H9 (cell line): ENCODE measurements at regions not wholly inside any gene's neighbourhood (a gene's known extent, or its start where the extent isn't known, plus 50 kb on each side); places are given as distances from the start of the nearest gene placed in this dataset.

Source experiments
- DNase-seq: peaks from one replicate; pipeline ENCODE4 v3.0.0-alpha.2; 2017
- H2AFZ ChIP-seq: one replicate; pipeline ENCODE4 v1.6.1; 2013; ENCODE audit warnings: mild to moderate bottlenecking, low read length, control low read depth, moderate library complexity
- H2AK5ac ChIP-seq: 2 replicates; pipeline ENCODE4 v1.6.1; 2013; ENCODE audit warnings: low read length, control low read depth, mixed read lengths; ENCODE audit not compliant: insufficient read length
- H2BK120ac ChIP-seq: one replicate; pipeline ENCODE4 v1.6.1; 2013; ENCODE audit warnings: low read depth, mild to moderate bottlenecking, low read length, control low read depth, inconsistent platforms; ENCODE audit not compliant: poor library complexity, severe bottlenecking
- H2BK12ac ChIP-seq: 2 replicates; pipeline ENCODE4 v1.6.1; 2013; ENCODE audit warnings: low read length, control low read depth, mixed read lengths, low read depth; ENCODE audit not compliant: insufficient read length
- H2BK15ac ChIP-seq: 2 replicates; pipeline ENCODE4 v1.6.1; 2013; ENCODE audit warnings: low read depth, low read length, control low read depth
- H2BK20ac ChIP-seq: one replicate; pipeline ENCODE4 v1.6.1; 2013; ENCODE audit warnings: low read depth, mild to moderate bottlenecking, low read length, control low read depth, inconsistent platforms; ENCODE audit not compliant: poor library complexity, severe bottlenecking
- H2BK5ac ChIP-seq: 2 replicates; pipeline ENCODE4 v1.6.1; 2013; ENCODE audit warnings: low read length, control low read depth, mixed read lengths; ENCODE audit not compliant: insufficient read length
- H3K14ac ChIP-seq: 2 replicates; pipeline ENCODE4 v1.6.1; 2013; ENCODE audit warnings: low read length, control low read depth; ENCODE audit not compliant: insufficient read depth
- H3K18ac ChIP-seq: 2 replicates; pipeline ENCODE4 v1.6.1; 2013; ENCODE audit warnings: low read depth, mild to moderate bottlenecking, mixed read lengths, low read length, control low read depth; ENCODE audit not compliant: insufficient read length
- H3K23ac ChIP-seq: 2 replicates; pipeline ENCODE4 v1.6.1; 2013; ENCODE audit warnings: low read length, control low read depth, mixed read lengths, low read depth; ENCODE audit not compliant: insufficient read length
- H3K23me2 ChIP-seq: 2 replicates; pipeline ENCODE4 v1.6.1; 2013; ENCODE audit warnings: low read depth, mild to moderate bottlenecking, mixed read lengths, low read length, control low read depth; ENCODE audit not compliant: insufficient read length, poor library complexity, severe bottlenecking
- H3K27ac ChIP-seq: 2 replicates; pipeline ENCODE4 v1.5.1; 2013; ENCODE audit warnings: low read length, control low read depth, mixed read lengths, low read depth; ENCODE audit not compliant: insufficient read length
- H3K27me3 ChIP-seq: 2 replicates; pipeline ENCODE4 v1.6.1; 2013; ENCODE audit warnings: low read length, control low read depth, inconsistent platforms; ENCODE audit not compliant: insufficient read depth
- H3K4ac ChIP-seq: 2 replicates; pipeline ENCODE4 v1.6.1; 2013; ENCODE audit warnings: low read depth, mild to moderate bottlenecking, control low read depth, inconsistent platforms, low read length, moderate library complexity
- H3K4me1 ChIP-seq: 2 replicates; pipeline ENCODE4 v1.6.1; 2013; ENCODE audit warnings: low read length, control low read depth, inconsistent platforms; ENCODE audit not compliant: insufficient read depth
- H3K4me2 ChIP-seq: 2 replicates; pipeline ENCODE4 v1.6.1; 2013; ENCODE audit warnings: low read length, control low read depth, mixed read lengths; ENCODE audit not compliant: insufficient read length, insufficient read depth
- H3K56ac ChIP-seq: 2 replicates; pipeline ENCODE4 v1.6.1; 2013; ENCODE audit warnings: low read depth, mild to moderate bottlenecking, mixed read lengths, low read length, control low read depth; ENCODE audit not compliant: insufficient read length
- H3K79me1 ChIP-seq: 2 replicates; pipeline ENCODE4 v1.6.1; 2013; ENCODE audit warnings: low read depth, mild to moderate bottlenecking, moderate library complexity, low read length, control low read depth, inconsistent platforms; ENCODE audit not compliant: insufficient read depth, poor library complexity, severe bottlenecking
- H3K79me2 ChIP-seq: 2 replicates; pipeline ENCODE4 v1.6.1; 2013; ENCODE audit warnings: low read length, control low read depth, inconsistent platforms; ENCODE audit not compliant: insufficient read depth
- H3K9ac ChIP-seq: 2 replicates; pipeline ENCODE4 v1.6.1; 2013; ENCODE audit warnings: low read length, control low read depth, mixed read lengths; ENCODE audit not compliant: insufficient read length; ENCODE audit errors: extremely low read depth
- H3K9me3 ChIP-seq: one replicate; pipeline ENCODE4 v1.6.1; 2013; ENCODE audit warnings: low read depth, low read length, inconsistent platforms; ENCODE audit not compliant: control insufficient read depth
- H3T11ph ChIP-seq: one replicate; pipeline ENCODE4 v1.6.1; 2013; ENCODE audit warnings: mild to moderate bottlenecking, low read length, control low read depth, inconsistent platforms
- H4K20me1 ChIP-seq: one replicate; pipeline ENCODE4 v1.6.1; 2013; ENCODE audit not compliant: control insufficient read depth, insufficient read length, insufficient read depth
- H4K5ac ChIP-seq: 2 replicates; pipeline ENCODE4 v1.6.1; 2013; ENCODE audit warnings: low read depth, mild to moderate bottlenecking, mixed read lengths, low read length, control low read depth; ENCODE audit not compliant: insufficient read length
- H4K8ac ChIP-seq: replicated peaks from 2 replicates; pipeline ENCODE4 v1.6.1; 2013; ENCODE audit warnings: low read length, control low read depth, mixed read lengths, low read depth; ENCODE audit not compliant: insufficient read length
- H4K91ac ChIP-seq: 2 replicates; pipeline ENCODE4 v1.6.1; 2013; ENCODE audit warnings: low read depth, mild to moderate bottlenecking, moderate library complexity, mixed read lengths, low read length, control low read depth; ENCODE audit not compliant: insufficient read length
- H3K27ac Mint-ChIP-seq, 3 experiments: 2 replicates in 2 of 3; 3 replicates in 1 of 3; pipeline ENCODE4 v1.8.0; 2020 to 2021; ENCODE audit warnings: mixed read lengths in 3 of 3, mild to moderate bottlenecking in 1 of 3, moderate library complexity in 1 of 3
- H3K27me3 Mint-ChIP-seq: 2 replicates; pipeline ENCODE4 v1.8.0; 2021; ENCODE audit warnings: low read depth, mild to moderate bottlenecking, moderate library complexity, mixed read lengths
- H3K36me3 Mint-ChIP-seq, 3 experiments: 2 replicates in 2 of 3; 3 replicates in 1 of 3; pipeline ENCODE4 v1.8.0; 2020 to 2021; ENCODE audit warnings: low read depth in 3 of 3, mixed read lengths in 3 of 3; ENCODE audit not compliant: insufficient read depth in 1 of 3
- H3K4me1 Mint-ChIP-seq, 2 experiments: 2 replicates each; pipeline ENCODE4 v1.8.0; 2020; ENCODE audit warnings: mixed read lengths in 2 of 2
- H3K4me3 Mint-ChIP-seq, 2 experiments: 2 replicates in 1 of 2; 3 replicates in 1 of 2; pipeline ENCODE4 v1.8.0; 2020 to 2021; ENCODE audit warnings: mild to moderate bottlenecking in 2 of 2, mixed read lengths in 2 of 2, moderate library complexity in 1 of 2
- H3K9me3 Mint-ChIP-seq, 2 experiments: 2 replicates in 1 of 2; 3 replicates in 1 of 2; pipeline ENCODE4 v1.8.0; 2020; ENCODE audit warnings: mild to moderate bottlenecking in 2 of 2, mixed read lengths in 2 of 2, moderate library complexity in 1 of 2
- WGBS: extraction: QIAGEN DNeasy Blood & Tissue Kit; methylation state at CpG from one replicate; pipeline ENCODE4 v1.1.7; 2013; ENCODE audit warnings: missing lambda C conversion rate, low lambda C conversion rate, mixed read lengths; ENCODE audit not compliant: insufficient read length; ENCODE audit errors: extremely low coverage; 5-methylcytosine and 5-hydroxymethylcytosine counted together
- TF ChIP-seq, protein P1 (sequence below): fragments of 200-600 bp; sonication (generic); conservative IDR thresholded peaks from 3 replicates; pipeline ENCODE4 v1.8.0; 2021; ENCODE audit warnings: antibody characterized with exemption, mild to moderate bottlenecking

- H3K4me1 Mint-ChIP-seq: peaks cover 0 to 3% of the 10 kb centered on the region in 2 experiments; a peak in 1 of 4 replicates
- no peak overlapping the region for H3K4me3 Mint-ChIP-seq
- no peak overlapping the region for H2AFZ ChIP-seq
- H3K27me3 Mint-ChIP-seq: peaks cover 8% of the 10 kb centered on the region
- H3K27ac ChIP-seq: no peak overlapping the region
- no peak overlapping the region for H2BK12ac ChIP-seq
- H3K9me3 Mint-ChIP-seq: peaks cover 29 to 32% of the 10 kb centered on the region in 2 experiments
- H3K36me3 Mint-ChIP-seq: peaks cover 16 to 29% (median 23%) of the 10 kb centered on the region in 3 experiments
- no peak overlapping the region for H3K14ac ChIP-seq
- no peaks in the 10 kb centered on the region; the same call in 1 of the 2 replicates for H3K4me1 ChIP-seq
- no peaks in the 10 kb centered on the region for H3K23me2 ChIP-seq
- H4K91ac ChIP-seq: no peak overlapping the region
- no peak overlapping the region for H2BK15ac ChIP-seq
- H2BK20ac ChIP-seq: no peak overlapping the region
- H3K4me2 ChIP-seq: no peak overlapping the region
- H3K9ac ChIP-seq: no peak overlapping the region
- no peak overlapping the region for H2BK5ac ChIP-seq
- no peaks in the 10 kb centered on the region for H4K20me1 ChIP-seq
- no peaks in the 10 kb centered on the region for H3K79me1 ChIP-seq
- no peak overlapping the region for H4K8ac ChIP-seq
- TF ChIP-seq, protein P1, sequence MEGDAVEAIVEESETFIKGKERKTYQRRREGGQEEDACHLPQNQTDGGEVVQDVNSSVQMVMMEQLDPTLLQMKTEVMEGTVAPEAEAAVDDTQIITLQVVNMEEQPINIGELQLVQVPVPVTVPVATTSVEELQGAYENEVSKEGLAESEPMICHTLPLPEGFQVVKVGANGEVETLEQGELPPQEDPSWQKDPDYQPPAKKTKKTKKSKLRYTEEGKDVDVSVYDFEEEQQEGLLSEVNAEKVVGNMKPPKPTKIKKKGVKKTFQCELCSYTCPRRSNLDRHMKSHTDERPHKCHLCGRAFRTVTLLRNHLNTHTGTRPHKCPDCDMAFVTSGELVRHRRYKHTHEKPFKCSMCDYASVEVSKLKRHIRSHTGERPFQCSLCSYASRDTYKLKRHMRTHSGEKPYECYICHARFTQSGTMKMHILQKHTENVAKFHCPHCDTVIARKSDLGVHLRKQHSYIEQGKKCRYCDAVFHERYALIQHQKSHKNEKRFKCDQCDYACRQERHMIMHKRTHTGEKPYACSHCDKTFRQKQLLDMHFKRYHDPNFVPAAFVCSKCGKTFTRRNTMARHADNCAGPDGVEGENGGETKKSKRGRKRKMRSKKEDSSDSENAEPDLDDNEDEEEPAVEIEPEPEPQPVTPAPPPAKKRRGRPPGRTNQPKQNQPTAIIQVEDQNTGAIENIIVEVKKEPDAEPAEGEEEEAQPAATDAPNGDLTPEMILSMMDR: no peak
- H3K27me3 ChIP-seq: no peaks in the 10 kb centered on the region
- no peak overlapping the region for H3K4ac ChIP-seq
- H3K56ac ChIP-seq: no peak overlapping the region
- no peak overlapping the region for H3K18ac ChIP-seq
- WGBS: no CpG with 5 or more reads among the region's 1 CpG
- DNase-seq: no peak
- no peaks in the 10 kb centered on the region for H3K79me2 ChIP-seq
- no peak overlapping the region for H4K5ac ChIP-seq
- H2AK5ac ChIP-seq: no peak overlapping the region
- H3K27ac Mint-ChIP-seq: no peak overlapping the region
- no peak overlapping the region for H3T11ph ChIP-seq
- H3K9me3 ChIP-seq: peaks cover 13% of the 10 kb centered on the region
- no peak overlapping the region for H3K23ac ChIP-seq
- no peak overlapping the region for H2BK120ac ChIP-seq
These were observed 965.7 kb downstream of the NCAM2 start for GRCh38 chr21:21963911-21964310.
